Cortex of kidney (tissue), 1 donor: ENCODE measurements at regions not wholly inside any gene's neighbourhood (a gene's known extent, or its start where the extent isn't known, plus 50 kb on each side); places are given as distances from the start of the nearest gene placed in this dataset.
"Not testable (repeated sequence)": the region's sequence is repeated elsewhere in the genome, so short reads cannot be mapped to it uniquely, and the experiment has no call there.

Experiments
- DNase-seq: peaks from one replicate; lab custom pipeline; 2025; lab: John Stamatoyannopoulos, UW

- no peak for DNase-seq
Observed at GRCh38 chr5:167821669-167822068, 469.8 kb upstream of the WWC1 start.

GRCh38 chr5:167822241-167822640 is 469.2 kb upstream of the WWC1 start:
- no peak for DNase-seq

DNA sequence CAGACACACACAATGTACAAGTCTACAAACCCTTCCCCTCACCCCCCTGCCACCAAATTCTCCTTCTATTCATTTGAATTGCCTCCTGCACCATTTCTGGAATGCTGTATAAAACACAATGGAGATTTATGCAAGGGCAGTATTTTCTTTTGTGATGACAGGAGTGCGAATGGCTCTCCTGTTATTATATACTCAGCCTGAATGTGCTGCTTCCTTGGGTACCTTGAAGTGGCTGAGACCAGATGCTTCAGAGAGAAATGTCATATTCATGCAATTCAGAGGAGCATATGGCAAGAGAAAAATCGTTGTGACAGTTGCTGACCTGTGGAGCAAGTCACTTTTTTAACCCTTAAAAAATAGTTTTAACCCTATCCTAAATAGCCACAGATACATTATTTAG is 468.0 kb upstream of the WWC1 start:
- no peak for DNase-seq

GRCh38 chr5:167827766-167828165 is 463.7 kb upstream of the WWC1 start:
- no peak for DNase-seq

- DNase-seq = no peak
Observed at GRCh38 chr5:167831754-167832504, 459.5 kb upstream of the WWC1 start.

DNA sequence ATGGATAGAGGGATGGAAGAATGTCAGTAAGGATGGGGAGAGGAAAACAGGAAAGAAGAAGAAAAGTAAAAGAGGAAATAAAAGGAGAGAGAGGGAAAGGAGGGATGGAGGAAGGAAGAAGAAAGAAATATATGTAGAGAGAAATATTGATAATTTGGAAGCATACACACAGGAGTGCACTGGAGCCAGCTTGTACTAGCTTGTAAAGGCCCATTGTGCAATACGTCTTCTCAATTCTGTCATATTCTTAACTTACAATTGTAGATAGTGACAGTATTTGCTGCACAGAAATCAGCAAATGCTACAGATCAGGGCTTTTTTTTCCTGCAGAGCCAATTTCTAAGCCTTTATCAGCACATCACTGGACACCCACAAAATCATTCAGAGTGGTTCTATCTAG is 458.8 kb upstream of the WWC1 start:
- no peak for DNase-seq

- no peak for DNase-seq
Observed at GRCh38 chr5:167833456-167833855, 458.0 kb upstream of the WWC1 start.

DNA sequence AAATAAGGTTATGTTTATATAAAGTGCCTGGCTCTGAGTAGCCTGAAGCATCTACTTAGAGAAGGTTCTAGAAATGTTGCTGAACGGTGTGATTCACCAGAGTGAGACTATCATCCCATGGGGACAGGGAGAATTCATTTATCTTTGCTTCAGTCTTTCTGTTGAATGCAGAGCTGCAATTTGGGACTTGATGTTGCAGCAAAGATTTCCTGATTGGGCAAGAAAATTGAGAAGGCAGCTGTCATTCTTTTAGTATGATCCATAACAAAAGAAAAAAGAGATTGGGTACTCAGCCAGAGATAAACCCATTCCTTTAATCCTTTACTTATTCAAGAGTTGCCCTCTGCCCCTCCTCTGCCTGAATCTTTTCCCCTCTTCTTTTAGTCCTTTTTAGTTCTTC is 456.3 kb upstream of the WWC1 start:
- DNase-seq = no peak

DNA sequence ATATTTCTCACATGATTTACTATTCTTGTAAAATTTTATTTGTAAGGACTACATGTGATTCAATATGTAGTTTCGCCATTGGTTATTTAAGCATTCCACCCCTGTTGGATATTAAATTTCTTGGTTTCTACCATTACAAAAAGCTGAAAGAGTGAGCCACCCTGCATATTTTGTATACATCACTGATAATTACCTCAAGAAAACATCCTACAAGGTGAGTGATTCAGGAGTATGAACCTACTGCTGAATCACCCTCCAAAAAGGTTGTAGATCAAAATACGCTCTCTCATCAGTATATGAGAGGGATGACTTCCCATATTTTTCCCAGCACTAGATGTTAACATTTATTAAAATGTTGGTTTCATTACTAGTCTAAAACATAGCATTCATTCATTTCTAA is 454.3 kb upstream of the WWC1 start:
- DNase-seq = no peak

DNA sequence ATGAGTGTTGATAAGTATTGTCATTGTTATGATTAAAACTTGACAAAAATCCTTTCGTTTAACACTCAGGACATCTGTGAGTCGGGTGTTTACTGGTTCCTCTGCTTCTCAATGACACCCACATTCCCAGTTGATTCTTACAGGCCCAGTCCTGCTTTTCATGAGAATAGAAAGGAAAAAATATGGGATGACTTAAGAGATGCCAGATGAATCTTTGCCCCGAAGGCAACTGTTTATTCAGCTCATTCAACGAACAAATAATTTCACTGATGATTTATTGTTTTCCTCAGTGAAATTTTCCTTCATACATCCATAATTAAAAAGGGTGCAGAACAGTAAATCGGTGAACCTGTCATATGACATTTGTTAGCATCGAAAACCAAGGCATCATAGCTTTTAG is 452.4 kb upstream of the WWC1 start:
- DNase-seq = no peak

DNA sequence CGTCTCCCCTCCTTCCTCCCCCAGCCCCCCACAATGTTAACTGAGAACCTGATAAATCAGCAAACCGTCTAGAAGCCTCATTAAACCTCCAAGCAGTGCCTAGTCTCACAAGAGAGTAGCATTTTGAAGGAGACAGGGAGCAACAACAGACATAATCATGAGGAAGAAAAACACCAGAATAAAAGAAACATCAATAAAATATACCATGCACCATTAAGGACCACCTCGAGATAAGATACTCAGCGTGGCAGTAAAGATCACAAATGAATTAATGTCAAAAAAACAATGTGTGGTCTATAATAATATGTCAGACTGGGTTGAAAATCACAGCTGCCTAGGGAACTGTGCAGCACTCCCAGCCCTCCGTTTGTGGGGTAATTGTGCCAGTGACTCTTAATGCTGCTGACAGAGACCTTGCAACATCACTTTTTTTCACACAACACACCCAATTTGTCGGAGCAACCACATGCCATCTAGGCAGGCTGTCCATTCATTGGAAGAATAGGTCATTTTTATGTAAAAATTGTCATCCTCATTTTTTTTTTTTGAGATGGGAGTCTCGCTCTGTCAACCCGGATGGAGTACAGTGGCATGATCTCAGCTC is 450.8 kb upstream of the WWC1 start:
- DNase-seq = no peak

DNA sequence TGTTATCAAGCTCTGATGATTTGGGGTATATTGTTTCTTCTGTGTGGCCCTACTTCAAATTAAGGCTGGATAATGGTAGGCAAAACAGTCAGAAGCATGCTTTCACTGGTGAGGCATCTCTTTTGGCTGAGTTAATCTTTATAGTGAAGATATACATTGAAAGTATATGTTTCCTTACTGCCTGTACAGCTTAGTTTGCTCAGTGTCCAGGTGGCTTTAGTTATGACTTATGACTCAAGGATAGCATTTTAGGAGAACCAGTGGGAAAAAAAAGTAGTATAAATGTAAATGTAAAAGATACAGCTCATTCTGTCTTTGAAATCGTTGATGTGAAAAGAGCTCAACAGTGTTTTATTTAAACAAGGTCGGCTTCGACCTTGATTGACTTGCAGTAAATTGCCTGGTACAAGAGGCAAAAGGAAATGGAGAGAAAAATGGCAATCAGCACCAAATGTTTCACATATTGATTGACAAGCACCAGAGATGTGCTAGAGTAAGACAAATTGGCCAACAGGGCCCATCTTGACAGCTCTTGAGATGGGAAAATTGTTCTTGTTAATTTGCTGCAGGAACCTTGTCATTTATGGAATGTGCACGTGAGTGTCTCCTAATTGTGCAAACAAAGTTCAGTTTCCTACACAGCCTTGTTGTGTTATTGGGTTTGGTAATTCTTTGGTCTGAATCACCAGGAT is 447.4 kb upstream of the WWC1 start:
- DNase-seq = no peak

DNA sequence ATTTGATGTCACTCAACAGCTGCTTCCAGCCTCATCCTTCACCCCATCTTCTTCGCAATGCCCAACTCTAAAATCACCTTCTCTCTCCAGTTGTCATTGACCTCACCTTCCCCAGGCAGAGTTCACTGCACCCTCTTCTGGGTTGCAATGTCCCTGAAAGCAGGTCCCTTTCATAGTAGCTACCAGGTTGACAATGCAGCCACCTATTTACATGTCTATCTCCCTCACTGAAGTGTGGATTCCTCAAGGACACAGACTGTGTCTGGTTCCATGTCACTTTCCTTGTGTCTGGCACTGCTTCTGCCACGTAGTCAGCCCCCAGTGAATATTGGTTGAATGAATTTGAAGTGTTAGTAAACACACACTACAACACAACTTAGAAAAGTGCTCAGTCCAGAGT is 445.5 kb upstream of the WWC1 start:
- DNase-seq = no peak

GRCh38 chr5:167849874-167850273 is 441.6 kb upstream of the WWC1 start:
- no peak for DNase-seq

DNA sequence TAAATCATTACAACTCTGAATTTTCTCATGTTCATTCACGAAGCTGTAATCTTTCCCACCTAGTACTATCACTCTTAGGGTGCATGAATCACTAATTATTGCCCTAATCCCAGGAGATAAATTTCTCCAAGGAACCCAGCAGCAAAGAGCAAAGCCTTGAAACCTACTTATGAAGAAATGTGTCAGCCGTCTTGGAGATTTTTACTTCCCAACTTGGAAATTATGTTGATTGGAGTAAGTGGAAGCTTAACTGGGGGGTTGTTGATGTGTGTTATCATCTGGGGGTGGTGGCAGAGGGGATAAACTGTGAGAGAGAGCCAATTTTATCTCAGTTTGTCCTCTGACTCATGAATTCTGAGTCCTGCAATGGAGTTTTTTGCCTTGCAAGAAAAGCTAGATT is 440.5 kb upstream of the WWC1 start:
- no peak for DNase-seq

DNA sequence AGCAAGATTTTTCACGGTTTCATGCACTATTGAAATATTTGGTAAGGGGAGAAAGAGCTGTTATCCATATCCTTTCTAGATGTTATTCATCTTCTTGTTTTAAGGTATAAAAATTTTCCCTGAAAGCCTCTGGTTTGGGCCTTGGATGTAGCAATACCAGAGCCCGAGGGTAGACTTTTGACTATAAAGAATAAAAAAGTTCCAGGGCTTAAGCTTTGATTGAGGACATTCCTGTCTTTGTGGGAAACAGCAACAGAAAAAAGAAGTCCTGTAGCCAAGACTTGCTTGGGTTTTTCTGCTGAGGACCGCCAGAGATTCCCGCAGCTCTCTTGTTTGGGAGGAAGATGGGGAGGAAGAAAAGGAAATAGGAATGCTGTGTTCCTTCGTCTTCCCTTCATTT is 440.0 kb upstream of the WWC1 start:
- DNase-seq = no peak

DNA sequence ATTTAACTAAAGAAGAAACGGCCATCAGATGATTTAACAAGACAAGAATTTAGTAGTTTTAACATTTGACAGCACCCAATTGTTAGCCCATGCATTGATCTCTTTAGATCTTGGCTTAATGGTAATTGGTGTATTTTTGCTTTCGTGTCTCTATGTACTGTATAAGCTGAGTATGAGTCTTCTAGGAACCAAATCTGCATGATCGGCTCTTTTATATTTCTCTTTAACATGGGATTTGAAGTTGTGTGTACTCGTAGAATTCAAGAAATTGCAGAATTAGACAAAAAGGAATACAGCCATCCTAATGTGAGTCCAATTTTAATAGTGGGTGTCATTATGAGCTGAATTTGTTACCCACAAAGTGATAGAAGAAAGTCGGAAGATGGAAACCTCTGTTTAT is 438.9 kb upstream of the WWC1 start:
- no peak for DNase-seq

DNA sequence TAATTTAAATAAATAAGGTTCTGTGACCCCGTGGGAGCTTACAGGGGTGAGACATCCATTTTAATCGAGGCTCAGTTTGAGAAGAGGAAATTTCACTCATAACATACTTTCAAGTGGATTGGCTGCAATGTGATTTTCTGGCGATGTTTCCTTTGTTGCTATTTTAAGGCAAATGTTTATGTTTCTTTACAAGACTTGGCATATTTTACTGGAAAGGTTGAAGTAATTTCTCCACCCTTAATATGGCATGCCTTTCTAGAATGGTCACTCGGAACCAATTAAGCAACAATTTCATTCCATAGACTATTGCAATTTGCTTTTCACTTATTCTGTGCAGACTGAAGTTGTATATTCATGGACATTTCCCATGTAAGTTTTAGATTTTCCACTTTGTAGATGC is 438.0 kb upstream of the WWC1 start:
- no peak for DNase-seq

DNA sequence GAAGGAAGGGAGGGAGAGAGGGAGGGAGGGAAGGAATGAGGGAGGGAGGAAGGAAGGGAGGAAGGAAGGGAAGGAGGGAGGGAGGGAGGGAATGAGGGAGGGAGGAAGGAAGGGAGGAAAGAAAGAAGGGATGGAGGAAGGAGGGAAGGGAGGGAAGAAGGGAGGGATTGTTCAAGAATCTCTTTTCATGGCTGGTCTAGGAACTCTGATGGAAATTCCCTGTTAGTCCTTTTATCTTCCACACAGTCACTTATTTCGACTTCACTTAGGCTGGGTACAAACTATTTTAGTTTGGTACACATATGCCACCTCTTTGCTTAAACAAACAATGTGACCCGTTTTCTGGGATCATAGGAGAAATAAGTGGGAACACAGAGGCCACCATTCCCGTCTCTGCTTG is 435.6 kb upstream of the WWC1 start:
- no peak for DNase-seq

DNA sequence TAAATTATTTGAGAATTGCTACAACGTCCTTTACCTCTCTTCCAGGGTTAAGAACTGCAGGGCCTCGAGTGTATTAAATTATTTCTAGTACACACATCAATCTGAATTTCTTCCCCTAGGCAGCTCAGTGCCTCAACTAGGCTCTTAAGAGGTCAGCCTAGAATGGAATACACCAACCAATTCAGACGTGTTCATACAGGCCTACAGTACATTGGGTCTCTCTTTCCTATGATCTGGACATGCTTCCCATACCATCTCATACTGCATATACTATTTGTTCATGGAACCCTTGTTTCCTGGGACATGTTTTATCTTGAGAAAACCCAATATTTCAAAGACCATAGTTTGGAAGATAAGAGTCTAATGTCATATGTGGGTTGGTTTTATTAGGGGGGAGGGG is 434.1 kb upstream of the WWC1 start:
- no peak for DNase-seq

DNA sequence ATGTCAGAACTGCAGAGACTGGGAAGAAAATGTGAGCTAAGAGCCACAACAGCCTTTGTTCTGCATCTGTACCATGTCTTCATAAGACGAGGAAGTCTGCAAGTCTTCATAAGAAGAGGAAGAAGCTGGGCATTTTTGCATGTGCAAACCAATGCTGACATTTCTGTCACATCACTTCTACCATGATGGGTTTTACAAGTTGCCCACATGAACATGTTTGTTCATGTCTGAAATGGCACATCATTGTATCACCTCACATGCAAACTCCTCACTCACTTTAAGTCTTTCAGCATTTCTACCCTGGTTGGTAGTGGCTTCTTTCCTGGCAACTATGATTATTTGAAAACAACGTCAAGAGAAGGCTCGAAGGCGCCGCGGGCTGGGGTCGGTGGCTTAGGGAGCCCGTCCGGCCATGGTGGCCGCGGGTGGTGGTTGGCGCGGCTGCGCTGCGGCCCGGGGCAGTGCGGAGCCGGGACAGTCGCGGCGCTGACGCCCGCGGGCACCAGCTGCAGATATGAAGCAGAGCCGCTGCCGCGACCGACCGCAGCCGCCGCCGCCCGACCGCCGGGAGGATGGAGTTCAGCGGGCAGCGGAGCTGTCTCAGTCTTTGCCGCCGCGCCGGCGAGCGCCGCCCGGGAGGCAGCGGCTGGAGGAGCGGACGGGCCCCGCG is 433.1 kb upstream of the WWC1 start:
- not testable (repeated sequence) for DNase-seq

DNA sequence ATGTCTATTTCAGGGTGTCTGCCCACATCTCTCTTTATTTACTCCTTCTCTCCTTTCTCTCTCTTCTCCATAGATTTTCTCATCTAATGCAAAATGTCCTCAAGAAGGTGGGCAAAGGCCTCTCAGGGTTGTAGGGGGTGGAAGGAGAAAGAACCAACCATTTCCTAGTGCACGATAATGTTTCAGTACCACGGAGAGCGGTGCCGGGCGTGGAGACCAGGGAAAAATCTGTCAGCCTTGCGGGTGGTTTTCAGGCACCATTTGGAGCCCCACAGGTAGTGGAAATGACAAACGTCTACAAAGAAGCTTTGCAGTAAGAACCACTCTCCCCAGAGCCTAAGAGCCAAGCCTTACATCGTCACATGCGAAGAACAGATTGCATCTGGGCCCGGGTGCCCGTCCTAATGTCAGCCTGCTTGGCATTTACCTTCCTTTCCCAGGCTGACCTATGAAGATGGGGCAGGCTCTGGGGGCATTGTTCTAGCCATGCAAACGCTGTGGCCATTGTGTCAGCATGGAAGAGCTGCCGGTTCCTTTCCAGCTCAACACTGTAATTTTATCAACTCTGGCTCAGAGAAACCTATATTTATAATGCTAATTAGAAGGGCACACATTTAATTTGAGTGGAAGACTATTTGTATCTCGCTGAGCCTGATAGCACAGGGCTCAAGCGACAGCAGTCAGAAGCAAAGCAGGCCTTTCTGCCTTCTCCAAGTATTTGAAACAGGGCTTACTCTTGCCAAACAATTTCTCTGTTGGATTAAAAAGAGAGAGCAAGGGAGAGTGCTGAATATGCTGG is 430.1 kb upstream of the WWC1 start:
- DNase-seq = no peak
